ENCODE measurements at regions not wholly inside any gene's neighbourhood (a gene's known extent, or its start where the extent isn't known, plus 50 kb on each side); places are given as distances from the start of the nearest gene placed in this dataset.

GRCh38 chr22:47310601-47311000 is 548.2 kb downstream of the TBC1D22A start:
- no peak for TF ChIP-seq CTCF (IDR thresholded peaks at IDR 0.05)
- TF ChIP-seq EZH2 (IDR thresholded peaks at IDR 0.05; ENCODE audit: borderline replicate concordance, insufficient read depth, low read depth, low read length, poor library complexity, severe bottlenecking), result no peak
